ENCODE measurements at regions not wholly inside any gene's neighbourhood (a gene's known extent, or its start where the extent isn't known, plus 50 kb on each side); places are given as distances from the start of the nearest gene placed in this dataset.

DNA sequence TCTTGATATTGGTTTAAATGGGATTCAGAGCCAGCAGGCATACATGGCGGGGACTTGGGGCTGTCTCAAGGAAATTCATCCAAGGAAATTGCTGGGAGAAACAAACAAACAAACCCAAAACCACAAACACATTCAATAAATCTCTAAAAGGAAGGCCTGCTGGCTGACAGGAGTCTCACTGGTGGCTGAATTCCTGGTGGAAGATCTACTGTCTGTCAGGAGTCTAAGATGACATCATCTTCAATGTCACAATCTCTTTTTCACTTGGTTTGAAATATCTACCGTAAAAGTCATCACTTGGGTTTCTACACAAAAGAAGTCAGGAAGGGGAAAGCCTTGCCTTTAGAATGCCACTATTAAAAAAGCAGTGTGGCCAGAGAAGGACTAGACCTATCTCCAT, 87.9 kb downstream of the KLF5 start:
- TF ChIP-seq, protein P1, sequence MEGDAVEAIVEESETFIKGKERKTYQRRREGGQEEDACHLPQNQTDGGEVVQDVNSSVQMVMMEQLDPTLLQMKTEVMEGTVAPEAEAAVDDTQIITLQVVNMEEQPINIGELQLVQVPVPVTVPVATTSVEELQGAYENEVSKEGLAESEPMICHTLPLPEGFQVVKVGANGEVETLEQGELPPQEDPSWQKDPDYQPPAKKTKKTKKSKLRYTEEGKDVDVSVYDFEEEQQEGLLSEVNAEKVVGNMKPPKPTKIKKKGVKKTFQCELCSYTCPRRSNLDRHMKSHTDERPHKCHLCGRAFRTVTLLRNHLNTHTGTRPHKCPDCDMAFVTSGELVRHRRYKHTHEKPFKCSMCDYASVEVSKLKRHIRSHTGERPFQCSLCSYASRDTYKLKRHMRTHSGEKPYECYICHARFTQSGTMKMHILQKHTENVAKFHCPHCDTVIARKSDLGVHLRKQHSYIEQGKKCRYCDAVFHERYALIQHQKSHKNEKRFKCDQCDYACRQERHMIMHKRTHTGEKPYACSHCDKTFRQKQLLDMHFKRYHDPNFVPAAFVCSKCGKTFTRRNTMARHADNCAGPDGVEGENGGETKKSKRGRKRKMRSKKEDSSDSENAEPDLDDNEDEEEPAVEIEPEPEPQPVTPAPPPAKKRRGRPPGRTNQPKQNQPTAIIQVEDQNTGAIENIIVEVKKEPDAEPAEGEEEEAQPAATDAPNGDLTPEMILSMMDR (IDR thresholded peaks at IDR 0.05): no peak
- TF ChIP-seq POLR2A (IDR thresholded peaks at IDR 0.05): no peak
